Cardiac septum (tissue), 1 donor: ENCODE measurements at regions not wholly inside any gene's neighbourhood (a gene's known extent, or its start where the extent isn't known, plus 50 kb on each side); places are given as distances from the start of the nearest gene placed in this dataset.

Experiments
- DNase-seq: peaks from one replicate; pipeline ENCODE4 v3.0.0-alpha.2; 2020; ENCODE audit warnings: low spot score
- intact Hi-C: fragments of 100-400 bp; cut with DNase I; formaldehyde crosslinking; loops from one replicate; pipeline ENCODE4 v1.14.0; 2022
- donor health status: DM: no; HTN: no; CAD: no.

DNA sequence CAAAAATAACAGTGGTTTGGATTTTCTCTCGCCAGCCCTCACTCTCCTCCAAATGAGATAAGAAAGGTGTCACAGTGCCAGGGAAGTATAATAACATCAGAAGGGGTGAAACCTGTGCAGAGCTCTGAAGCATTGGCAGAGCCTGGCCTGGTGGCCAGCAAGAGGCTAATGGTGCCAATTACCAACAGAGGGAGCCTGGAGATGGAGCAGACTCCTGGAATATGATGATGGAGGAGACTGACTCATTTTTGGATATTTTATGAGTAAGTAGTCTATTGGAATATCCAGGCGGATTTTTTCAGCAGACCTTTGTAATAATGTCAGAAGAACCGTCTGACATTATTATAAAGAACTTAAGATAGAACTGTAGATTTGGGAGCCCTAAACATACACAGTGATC, 442.6 kb upstream of the MARCKS start:
- DNase-seq = peak; percentile 75
- intact Hi-C loops = loop anchor here (2.0 kb wide), 1 partner anchor 444 kb away; no protein-coding TSS in a partner anchor

DNA sequence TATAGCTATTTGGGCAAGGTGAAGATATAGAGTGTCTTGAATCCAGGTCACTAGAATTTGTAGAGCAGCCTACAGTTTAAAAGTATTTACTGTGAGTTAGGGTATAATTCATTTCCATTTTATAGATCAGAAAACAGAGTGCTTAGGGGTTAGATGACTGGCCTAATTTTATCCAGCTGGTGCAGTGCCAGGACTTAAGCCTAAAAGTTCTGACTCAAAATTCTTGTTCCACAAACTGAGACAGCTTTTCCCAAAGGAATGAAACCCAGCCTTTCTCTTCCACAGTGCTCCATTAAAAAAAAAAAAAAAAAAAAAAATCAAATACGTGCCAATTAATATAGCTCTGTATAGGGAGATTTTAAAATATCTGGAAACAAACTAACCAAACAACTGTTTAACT, 441.0 kb upstream of the MARCKS start:
- intact Hi-C loops = no loop called here
- DNase-seq = no peak

DNA sequence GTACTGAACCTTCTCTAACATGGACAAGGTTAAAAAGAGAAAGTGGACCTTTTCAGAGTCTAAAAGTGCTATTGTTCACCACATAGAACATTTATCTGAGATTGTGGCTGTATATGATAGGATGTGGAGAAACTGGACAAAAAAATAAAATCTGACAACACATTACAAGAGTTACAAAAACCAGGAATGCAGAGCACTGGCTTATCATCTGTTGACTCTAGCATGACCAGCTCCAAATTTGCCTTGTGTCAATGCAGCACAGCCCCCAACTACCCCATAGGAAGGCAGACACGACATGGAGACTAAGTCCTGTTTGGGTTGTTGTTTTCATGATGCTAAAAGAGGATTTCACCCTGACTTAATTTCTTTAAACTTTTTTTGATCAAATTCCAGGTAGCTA, 436.9 kb upstream of the MARCKS start:
- no peak for DNase-seq
- intact Hi-C loops = no loop called here

DNA sequence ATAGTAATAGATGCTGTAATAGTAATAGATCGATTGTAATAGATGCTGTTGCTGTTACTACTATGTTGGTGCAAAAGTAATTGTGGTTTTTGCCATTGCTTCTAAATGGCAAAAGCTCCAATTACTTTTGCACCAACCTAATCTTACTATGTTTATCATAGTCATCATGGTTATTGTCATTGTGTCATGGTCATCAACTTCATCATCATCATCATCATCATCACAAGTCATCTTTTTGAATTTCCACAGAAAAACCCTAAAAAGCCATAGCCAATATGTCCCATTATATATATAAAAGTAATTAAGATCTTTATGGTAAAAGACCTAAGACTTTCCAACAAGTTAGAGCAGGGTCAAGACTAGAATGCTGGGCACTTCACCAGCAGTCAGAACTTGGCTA, 435.1 kb upstream of the MARCKS start:
- intact Hi-C loops = no loop called here
- no peak for DNase-seq

DNA sequence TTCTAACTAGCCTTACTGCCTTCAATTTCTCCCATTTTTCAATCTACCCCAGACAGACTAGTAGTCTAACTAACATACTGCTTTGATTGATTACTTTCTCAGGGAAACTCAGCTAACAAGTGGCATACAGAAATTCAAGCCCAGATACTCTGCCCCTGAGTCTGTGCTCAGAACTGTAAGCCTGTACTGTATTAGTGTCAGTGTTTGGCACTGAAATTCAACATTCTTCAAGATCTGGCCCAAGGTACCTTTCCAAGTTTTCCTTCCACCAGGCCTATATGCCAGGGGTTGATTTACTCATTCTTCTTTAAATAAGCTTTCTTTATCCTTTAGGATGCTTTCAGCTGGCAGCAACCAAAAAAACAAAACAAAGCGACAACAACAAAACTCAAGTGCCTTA, 433.2 kb upstream of the MARCKS start:
- intact Hi-C loops = no loop called here
- no peak for DNase-seq

DNA sequence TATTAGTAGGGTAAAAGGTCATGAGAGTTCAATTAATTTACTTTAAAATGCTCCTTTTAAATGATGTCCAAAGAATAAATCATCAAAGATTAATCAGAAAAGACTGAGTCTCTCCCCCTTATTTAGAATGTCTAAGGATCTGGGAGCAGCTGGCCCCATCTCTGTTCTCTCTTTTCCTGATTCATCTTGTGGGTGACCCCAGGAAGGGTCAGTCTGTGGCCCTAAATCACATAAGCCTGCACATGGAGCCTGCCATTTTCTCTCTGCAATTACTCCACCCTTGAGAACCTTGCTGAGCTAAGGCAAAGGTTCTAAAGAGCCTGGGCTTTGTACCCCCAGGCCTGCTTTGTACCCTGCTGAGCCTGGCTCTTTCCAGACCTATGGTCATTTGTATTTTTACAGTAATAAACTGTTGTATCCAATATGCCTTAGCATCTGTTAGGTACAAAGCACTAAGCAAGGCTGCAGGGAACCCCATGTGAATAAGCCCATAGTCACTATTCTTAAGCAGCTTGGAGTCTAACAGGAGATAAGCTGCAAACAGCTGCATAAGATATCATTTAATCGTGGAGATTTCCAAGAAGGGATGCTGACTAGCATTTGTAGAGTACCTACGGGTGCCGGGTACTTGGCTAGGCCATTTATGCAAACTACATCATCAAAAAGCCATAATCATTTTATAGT, 431.0 kb upstream of the MARCKS start:
- intact Hi-C loops = no loop called here
- no peak for DNase-seq

DNA sequence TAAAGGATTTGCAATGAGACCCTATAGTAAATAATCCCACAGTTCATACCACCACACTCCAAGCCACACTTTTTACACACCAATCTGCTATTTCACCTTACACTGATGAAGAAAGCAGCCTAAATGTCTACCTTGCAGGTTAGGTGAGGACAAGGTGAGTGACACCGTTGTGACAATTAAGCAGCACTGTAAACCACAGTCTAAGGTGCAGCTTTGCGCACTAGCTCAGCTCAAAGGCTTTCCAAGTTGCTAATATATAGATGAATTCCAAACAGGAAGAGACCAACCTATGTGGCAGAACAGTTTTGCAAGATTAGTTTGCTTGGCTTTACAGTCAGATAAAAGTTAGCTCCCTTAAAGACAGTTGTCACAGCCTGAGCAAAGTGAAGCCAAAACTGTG, 429.5 kb upstream of the MARCKS start:
- no peak for DNase-seq
- intact Hi-C loops = no loop called here

DNA sequence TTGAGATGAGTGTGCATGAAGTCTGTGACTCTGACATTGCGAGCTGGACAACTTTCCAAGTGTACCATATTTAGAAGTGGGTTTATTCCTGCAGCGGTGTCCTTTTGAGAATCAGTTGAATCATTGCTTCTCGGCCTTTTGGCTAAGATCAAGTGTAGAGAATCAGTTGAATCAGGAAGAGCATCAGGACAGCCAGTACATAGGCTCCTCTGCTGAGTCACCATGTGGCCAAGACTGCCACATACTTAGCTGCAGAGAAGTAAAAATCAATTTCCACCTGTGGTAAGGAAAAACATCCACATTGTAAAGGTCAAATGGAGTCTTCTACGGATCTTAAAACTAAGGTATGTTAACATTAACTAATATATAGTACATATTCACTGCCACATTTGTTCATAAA, 428.4 kb upstream of the MARCKS start:
- intact Hi-C loops = no loop called here
- no peak for DNase-seq

DNA sequence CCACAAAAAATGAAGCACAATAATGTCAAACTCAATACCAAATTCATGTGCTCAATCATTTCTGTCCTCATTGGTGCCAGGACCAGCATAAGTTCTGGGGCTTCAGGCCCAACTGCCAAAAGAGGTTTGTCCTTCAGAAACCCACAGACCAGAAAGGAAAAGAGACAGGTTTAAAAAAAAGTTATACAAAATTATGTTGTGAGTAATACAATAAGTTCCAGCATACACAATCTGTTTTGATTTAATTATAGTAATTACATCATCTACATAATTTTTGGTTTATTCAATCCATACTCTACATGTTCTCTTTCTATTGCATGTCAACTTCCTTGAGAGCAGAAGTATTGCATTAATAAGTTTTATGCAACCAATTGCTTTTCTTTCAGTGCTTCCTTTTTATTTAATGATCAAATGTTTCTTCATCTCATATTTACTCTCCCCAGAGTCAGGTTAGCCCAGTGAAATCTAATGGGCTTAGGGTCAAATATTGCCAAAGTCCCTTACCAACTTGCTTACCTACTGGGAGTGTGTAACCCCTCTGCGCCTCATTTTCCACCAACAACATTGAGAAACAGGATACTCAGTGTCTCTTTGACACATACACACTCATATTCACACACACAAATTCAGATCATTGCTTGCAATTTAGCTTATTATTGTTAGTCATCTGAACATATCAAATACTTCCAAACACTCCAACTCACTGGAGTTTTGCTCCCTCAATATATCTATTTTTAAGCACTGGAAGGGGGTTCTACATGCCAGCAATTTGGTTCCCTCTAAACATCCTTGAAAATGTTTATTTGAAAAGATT, 424.4 kb upstream of the MARCKS start:
- intact Hi-C loops = no loop called here
- DNase-seq = no peak

DNA sequence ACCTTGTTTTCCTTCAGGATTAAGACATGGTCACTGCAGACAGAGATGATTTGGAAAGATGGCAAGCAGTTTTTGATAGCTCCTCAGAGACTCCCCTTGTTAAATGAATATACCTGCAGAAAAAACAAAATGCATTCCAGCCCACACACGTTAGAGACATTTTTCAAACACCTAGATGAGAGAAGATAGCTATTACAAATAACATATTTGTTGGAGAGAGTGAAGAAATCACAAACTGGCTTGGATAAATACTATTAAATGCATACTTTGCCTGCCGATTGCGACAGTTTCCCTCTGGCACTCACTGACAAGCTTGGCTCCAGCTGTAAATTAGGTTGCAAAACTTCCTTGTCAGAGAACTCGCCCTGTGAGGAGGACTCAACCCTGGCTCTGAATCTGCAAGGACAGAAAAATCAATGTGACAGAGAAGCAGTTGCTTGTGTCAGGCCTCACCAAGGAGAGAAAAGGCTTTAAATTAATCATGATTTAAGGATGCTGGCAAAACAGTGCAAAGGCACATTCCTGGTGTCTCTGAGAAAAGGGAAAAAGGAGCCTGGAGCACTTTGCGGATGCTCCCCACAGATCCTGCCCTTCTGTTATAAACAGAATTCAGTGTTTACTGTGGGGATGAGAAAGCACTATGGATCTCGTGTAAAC, 423.7 kb upstream of the MARCKS start:
- DNase-seq = no peak
- intact Hi-C loops = no loop called here

DNA sequence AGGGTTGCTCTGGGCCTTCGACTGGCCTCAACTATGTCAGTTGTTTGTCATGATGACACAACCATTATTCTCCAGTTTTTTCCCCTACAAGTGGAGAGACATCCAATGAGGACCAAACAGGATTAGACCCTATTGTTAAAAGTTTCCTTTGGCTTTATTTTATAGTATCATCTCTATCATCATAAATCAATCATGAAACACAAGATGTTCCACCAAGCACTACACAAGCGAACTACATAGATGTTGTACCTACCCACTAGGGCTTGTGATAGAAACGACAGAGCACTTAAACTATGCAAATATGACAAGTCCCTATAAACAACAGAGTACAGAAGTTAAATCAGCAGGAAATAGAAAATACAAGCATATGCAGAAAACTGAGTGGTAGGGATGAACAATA, 422.5 kb upstream of the MARCKS start:
- no peak for DNase-seq
- intact Hi-C loops = no loop called here

DNA sequence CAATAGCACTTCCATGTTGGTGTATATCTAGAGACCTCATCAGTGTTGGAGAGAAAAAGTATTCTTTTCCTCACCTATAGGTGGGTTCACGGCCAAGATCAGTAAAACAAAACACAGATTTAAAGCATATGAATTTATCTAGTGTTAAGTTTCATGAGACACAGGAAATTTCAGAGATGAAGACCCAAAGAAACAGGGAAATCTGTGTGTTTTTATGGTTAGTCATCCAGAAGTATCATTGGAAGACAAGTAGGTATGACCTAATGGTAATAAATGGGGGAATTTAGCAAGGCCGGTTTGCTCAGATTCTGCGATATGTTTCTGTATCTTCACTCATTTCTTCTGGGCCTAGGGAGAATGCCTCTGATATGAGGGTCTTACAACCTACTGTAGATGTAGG, 419.6 kb upstream of the MARCKS start:
- intact Hi-C loops = no loop called here
- no peak for DNase-seq

DNA sequence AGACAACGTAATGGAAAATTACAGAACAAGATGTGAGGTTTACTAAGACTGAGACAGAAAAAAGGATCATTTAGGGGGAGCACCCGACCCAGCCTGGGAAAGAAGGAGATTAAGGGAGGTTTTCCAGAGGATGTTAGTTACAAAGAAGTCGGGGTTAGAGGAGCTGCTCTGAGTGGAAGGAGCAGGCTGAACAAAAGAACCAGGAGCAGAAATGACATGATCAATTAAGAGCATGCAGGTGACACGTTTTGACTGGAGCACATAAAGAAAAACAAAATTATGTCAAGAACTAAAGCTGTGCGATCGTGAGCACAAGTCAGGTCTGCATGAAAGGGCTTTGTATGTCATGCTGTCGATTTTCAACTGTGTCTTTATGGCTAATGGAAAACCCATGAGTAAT, 417.3 kb upstream of the MARCKS start:
- DNase-seq = no peak
- intact Hi-C loops = no loop called here

DNA sequence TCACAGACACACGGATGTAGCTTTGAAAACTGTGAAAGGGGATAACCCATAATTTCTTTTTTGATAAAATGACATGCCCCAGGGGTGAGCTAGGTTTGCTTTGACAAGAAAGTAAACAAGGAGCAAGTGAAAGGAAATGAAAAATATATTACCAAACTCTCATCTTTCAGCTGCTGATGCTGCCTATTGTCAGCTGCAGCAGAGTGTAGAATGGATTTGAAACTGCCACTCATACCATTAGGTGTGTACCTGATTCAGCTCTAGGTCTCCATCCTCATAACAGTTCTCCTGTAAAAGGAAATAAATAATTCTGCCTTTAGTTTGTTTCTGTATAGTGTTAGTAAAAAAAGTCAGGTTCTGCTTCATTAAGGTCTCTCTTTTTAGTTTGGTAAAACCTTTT, 415.1 kb upstream of the MARCKS start:
- intact Hi-C loops = no loop called here
- DNase-seq = no peak

DNA sequence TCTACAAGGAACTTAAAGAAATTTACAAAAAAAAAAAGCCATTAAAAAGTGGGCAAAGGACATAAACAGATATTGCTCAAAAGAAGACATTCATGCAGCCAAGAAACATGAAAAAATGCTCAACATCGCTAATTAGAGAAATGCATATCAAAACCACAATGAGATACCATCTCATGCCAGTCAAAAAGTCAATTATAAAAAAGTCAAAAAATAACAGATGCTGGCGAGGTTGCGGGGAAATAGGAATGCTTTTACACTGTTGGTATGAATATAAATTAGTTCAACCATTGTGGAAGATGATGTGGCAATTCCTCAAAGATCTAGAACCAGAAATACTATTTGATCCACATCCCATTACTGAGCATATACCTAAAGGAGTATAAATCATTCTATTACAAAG, 411.9 kb upstream of the MARCKS start:
- no peak for DNase-seq
- intact Hi-C loops = no loop called here

DNA sequence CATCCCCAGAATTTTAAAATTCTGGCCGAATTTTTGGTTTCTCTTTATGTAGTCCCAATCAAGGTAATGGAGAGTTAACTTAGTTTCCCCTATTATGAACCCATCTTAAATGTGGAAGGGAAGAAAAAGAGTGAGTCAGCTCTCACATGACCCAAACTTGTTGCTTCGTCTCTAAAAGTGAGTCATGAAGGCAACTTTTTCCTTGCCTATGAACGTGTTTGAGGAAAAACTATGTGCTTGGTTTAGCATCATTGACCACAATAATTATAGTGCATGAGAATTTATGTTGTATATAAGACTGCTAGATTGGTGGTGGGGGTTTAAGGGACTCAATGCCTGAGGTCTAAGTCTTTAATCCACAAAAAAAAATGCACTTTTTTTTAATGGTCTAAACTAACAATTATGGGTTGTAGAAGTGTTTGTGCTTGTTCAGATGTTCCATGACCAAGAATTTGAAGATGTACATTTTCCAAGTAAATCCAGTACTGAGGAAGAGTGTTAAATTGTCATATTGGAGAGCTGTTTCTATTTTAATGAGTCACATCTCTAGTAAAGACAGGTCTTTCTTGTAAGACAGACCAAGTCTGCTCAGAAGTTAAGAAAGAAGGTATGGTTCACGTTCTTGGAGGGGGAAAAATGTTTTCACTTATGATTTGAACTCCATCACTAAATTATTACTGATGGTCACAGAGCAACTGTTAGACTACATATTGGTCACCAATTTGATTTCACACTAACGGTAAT, 409.9 kb upstream of the MARCKS start:
- intact Hi-C loops = no loop called here
- no peak for DNase-seq

DNA sequence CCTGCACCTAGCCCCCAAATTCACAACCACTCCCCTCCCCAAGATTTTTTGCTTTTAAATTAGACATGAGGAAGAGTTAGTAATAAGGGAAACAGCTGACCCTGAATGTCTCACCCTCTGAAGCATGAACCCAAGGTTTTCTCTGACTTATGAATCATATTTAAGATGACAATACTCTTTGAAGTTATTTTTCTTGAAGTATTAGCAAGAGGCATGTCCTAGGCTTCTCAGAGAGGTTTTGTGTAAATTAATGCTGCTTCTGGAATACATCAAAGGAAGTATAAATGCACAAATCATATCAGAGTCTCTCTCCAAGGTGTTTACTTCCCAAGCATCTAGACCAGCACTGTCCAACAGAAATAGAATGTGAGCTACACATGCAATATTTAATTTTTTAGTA, 408.1 kb upstream of the MARCKS start:
- intact Hi-C loops = no loop called here
- DNase-seq = no peak

DNA sequence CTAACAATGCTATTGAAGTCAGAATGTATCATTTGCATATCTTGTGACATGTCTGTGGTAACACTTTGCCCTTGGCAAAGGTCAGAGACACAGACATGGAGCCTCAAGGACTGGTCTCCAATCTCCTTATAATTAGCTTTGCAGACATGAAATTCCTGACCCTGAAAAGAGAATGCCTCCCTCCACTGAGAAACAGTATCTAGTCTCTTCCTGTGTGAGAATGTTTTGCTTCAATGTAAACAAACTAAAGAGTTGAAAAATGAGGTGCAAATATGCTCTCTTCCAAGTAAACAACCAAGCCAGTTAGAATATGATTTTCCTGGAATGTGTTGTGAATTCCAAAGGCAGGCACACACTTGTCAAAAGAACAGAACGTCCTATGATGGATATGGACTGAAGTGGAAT, 407.1 kb upstream of the MARCKS start:
- intact Hi-C loops = no loop called here
- DNase-seq = no peak

DNA sequence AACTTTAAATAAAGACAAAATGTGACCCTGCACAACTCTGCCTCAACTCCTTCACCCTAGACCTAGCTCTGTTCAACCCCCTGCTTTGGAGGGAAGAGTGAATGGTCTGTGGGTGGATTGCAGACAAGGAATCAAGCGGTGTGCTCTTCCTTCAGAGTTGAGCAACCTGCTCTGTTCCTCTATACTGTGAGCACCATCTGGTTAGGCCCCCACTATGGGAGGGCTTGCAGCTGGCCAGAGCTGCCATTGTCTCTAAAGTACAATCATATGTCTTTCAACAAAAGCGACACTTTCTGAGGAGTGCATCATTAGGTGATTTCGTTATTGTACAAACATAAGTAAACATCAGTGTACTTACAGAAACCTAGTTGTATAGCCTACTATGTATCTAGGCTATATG, 406.1 kb upstream of the MARCKS start:
- no peak for DNase-seq
- intact Hi-C loops = no loop called here

DNA sequence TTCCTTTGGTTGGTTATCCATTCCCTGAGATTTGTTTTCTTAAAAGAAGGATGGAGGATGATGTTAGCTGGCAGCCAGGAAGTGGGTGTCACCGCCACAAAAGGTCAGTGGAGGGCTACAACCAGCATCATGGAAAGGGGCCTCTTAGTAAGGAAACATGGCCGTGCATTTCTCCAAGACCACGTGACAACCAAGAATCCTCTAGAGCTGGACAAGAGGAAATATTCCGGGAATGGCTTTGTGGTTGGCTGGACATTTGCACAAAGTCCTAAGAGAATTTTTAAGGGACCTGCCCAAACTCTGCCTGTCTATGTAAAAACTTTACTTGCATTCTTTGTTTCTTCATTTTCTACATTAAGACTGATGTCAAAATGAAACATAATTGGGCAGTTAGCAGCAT, 399.9 kb upstream of the MARCKS start:
- DNase-seq = no peak

More for the DNA sequence above, 399.9 kb upstream of the MARCKS start:
- intact Hi-C loops = no loop called here
